ENCODE measurements at regions not wholly inside any gene's neighbourhood (a gene's known extent, or its start where the extent isn't known, plus 50 kb on each side); places are given as distances from the start of the nearest gene placed in this dataset.

DNA sequence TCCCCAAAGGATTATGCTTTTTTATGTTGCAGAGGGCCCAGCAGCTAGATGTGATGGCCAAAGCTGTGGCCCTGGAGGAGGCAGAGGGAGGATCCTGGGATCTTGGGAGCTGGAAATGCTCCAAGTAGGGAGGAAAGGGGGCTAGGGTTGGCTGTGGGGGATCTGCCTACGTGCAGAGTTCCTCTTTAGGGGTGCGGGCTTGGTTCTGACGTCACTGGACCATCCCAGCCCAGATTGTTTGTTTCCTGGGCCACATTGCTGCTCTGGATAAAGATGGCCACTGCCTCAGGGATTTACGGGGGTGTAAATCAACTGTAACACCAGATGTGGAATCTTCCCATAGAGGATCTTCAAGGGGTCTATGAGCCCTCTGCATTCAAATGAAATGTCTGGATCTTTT is 110.3 kb upstream of the SYT13 start:
- ATAC-seq (no peak), DNase-seq (ENCODE audit: low read depth, low spot score) (no peak)
- ChIA-PET POLR2A (no interaction called here), CTCF (no interaction called here)
- TF ChIP-seq, protein P1, sequence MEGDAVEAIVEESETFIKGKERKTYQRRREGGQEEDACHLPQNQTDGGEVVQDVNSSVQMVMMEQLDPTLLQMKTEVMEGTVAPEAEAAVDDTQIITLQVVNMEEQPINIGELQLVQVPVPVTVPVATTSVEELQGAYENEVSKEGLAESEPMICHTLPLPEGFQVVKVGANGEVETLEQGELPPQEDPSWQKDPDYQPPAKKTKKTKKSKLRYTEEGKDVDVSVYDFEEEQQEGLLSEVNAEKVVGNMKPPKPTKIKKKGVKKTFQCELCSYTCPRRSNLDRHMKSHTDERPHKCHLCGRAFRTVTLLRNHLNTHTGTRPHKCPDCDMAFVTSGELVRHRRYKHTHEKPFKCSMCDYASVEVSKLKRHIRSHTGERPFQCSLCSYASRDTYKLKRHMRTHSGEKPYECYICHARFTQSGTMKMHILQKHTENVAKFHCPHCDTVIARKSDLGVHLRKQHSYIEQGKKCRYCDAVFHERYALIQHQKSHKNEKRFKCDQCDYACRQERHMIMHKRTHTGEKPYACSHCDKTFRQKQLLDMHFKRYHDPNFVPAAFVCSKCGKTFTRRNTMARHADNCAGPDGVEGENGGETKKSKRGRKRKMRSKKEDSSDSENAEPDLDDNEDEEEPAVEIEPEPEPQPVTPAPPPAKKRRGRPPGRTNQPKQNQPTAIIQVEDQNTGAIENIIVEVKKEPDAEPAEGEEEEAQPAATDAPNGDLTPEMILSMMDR (IDR thresholded peaks at IDR 0.05) = no peak
- TF ChIP-seq POLR2AphosphoS5 (IDR thresholded peaks at IDR 0.05; ENCODE audit: low read depth, low read length) = no peak
- no peak for TF ChIP-seq TCF7L2 (IDR thresholded peaks at IDR 0.05; ENCODE audit: low read depth, low read length)
- TF ChIP-seq, protein P2, sequence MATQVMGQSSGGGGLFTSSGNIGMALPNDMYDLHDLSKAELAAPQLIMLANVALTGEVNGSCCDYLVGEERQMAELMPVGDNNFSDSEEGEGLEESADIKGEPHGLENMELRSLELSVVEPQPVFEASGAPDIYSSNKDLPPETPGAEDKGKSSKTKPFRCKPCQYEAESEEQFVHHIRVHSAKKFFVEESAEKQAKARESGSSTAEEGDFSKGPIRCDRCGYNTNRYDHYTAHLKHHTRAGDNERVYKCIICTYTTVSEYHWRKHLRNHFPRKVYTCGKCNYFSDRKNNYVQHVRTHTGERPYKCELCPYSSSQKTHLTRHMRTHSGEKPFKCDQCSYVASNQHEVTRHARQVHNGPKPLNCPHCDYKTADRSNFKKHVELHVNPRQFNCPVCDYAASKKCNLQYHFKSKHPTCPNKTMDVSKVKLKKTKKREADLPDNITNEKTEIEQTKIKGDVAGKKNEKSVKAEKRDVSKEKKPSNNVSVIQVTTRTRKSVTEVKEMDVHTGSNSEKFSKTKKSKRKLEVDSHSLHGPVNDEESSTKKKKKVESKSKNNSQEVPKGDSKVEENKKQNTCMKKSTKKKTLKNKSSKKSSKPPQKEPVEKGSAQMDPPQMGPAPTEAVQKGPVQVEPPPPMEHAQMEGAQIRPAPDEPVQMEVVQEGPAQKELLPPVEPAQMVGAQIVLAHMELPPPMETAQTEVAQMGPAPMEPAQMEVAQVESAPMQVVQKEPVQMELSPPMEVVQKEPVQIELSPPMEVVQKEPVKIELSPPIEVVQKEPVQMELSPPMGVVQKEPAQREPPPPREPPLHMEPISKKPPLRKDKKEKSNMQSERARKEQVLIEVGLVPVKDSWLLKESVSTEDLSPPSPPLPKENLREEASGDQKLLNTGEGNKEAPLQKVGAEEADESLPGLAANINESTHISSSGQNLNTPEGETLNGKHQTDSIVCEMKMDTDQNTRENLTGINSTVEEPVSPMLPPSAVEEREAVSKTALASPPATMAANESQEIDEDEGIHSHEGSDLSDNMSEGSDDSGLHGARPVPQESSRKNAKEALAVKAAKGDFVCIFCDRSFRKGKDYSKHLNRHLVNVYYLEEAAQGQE (IDR thresholded peaks at IDR 0.05; ENCODE audit: insufficient read depth in 1 of 2, low read depth in 2 of 2, low read length in 1 of 2) = no peak
- TF ChIP-seq SIN3A (IDR thresholded peaks at IDR 0.05; ENCODE audit: borderline replicate concordance, insufficient read depth, low read depth, low read length) = no peak
- Histone ChIP-seq H3K36me3 (ENCODE audit: control insufficient read depth, insufficient read depth, low read length) (no peaks in the 10 kb centered on the region), H3K9me3 (ENCODE audit: control insufficient read depth, insufficient read depth, low read depth, low read length) (no peaks in the 10 kb centered on the region), H3K4me1 (ENCODE audit: control insufficient read depth, insufficient read depth, low read length) (no peaks in the 10 kb centered on the region), H3K27ac (ENCODE audit: low read length) (no peak overlapping the region), H3K4me3 (ENCODE audit: low read depth in 2 of 2, low read length in 2 of 2) (no peak overlapping the region), H3K27me3 (ENCODE audit: control insufficient read depth, insufficient read depth, low read length) (peaks cover 9% of the 10 kb centered on the region; the same call in 1 of the 2 replicates)
- in situ Hi-C loops (cut with HindIII; ENCODE audit: low pct_unique_long_range_greater_than_20kb, low sequenced_read_pairs) = no loop called here
- no TSS peak for BruUV-seq (replicated peaks)
- intact Hi-C loops (cut with micrococcal nuclease; ENCODE audit: unreplicated experiment) = no loop called here

DNA sequence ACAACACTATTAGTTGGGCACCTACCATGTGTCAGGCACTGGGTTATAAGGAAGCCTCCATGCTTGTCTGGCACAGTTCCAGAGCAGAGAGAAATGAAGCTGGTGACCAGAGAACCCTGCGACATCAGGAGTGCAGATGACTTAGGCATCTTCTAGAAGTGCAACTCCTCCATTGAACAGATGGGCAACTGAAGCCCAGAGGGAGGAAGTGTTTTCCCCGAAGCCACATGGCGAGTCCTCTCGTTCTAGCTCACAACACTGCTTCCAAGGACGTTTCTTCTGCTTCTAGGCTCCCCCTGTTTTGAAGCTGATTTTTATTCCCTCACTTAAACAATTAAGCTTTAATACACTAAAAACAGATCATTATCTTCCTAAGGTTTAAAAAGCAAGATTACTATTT is 109.8 kb upstream of the SYT13 start:
- BruUV-seq (replicated peaks) = no TSS peak
- H3K9me3 ChIP-seq (ENCODE audit: control insufficient read depth, insufficient read depth, low read depth, low read length) = no peaks in the 10 kb centered on the region
- ChIA-PET POLR2A (no interaction called here), CTCF (interaction anchor here (0.5 kb wide), 1 partner anchor 11 kb away, joined by 12 read pairs; no protein-coding TSS in a partner anchor)
- H3K36me3 ChIP-seq (ENCODE audit: control insufficient read depth, insufficient read depth, low read length) = no peaks in the 10 kb centered on the region
- TF ChIP-seq SIN3A (IDR thresholded peaks at IDR 0.05; ENCODE audit: borderline replicate concordance, insufficient read depth, low read depth, low read length) = no peak
- TF ChIP-seq, protein P1 (IDR thresholded peaks at IDR 0.05) = no peak
- no peak for TF ChIP-seq POLR2AphosphoS5 (IDR thresholded peaks at IDR 0.05; ENCODE audit: low read depth, low read length)
- TF ChIP-seq, protein P2 (IDR thresholded peaks at IDR 0.05; ENCODE audit: insufficient read depth in 1 of 2, low read depth in 2 of 2, low read length in 1 of 2) = no peak
- TF ChIP-seq TCF7L2 (IDR thresholded peaks at IDR 0.05; ENCODE audit: low read depth, low read length) = no peak
- H3K27me3 ChIP-seq (ENCODE audit: control insufficient read depth, insufficient read depth, low read length) = peaks cover 9% of the 10 kb centered on the region; the same call in 1 of the 2 replicates
- no peak for ATAC-seq
- no peak overlapping the region for H3K27ac ChIP-seq (ENCODE audit: low read length)
- intact Hi-C loops (cut with micrococcal nuclease; ENCODE audit: unreplicated experiment) (no loop called here), in situ Hi-C loops (cut with HindIII; ENCODE audit: low pct_unique_long_range_greater_than_20kb, low sequenced_read_pairs) (no loop called here)
- no peak overlapping the region for H3K4me3 ChIP-seq (ENCODE audit: low read depth in 2 of 2, low read length in 2 of 2)
- DNase-seq (ENCODE audit: low read depth, low spot score) = no peak
- no peaks in the 10 kb centered on the region for H3K4me1 ChIP-seq (ENCODE audit: control insufficient read depth, insufficient read depth, low read length)

Data from Panc1 (cell line).